ENCODE measurements at regions not wholly inside any gene's neighbourhood (a gene's known extent, or its start where the extent isn't known, plus 50 kb on each side); places are given as distances from the start of the nearest gene placed in this dataset.

GRCh38 chr3:118347396-118348168, 687.1 kb downstream of the IGSF11 start:
- TF ChIP-seq FOXA1 (IDR thresholded peaks at IDR 0.05): no peak
- no peak for TF ChIP-seq TARDBP (IDR thresholded peaks at IDR 0.05)
- no peak for TF ChIP-seq L3MBTL2 (conservative IDR thresholded peaks at IDR 0.05)
- TF ChIP-seq ARNT (IDR thresholded peaks at IDR 0.05): no peak
- TF ChIP-seq ZNF384 (IDR thresholded peaks at IDR 0.05): no peak
- ChIA-PET CTCF (no interaction called here), POLR2A (no interaction called here)
- no peak for DNase-seq (ENCODE audit: extremely low spot score)

GRCh38 chr3:118348169-118348557, 686.5 kb downstream of the IGSF11 start:
- no peak for TF ChIP-seq HDGF (IDR thresholded peaks at IDR 0.05; ENCODE audit: borderline replicate concordance)
- TF ChIP-seq ARNT (IDR thresholded peaks at IDR 0.05): no peak
- TF ChIP-seq SP1 (IDR thresholded peaks at IDR 0.05): no peak
- TF ChIP-seq FOXK2 (IDR thresholded peaks at IDR 0.05): no peak
- POLR2A ChIA-PET: no interaction called here
- CTCF ChIA-PET: no interaction called here
- DNase-seq (ENCODE audit: extremely low spot score): no peak

- DNase-seq (ENCODE audit: extremely low spot score): no peak
- POLR2A ChIA-PET: no interaction called here
- TF ChIP-seq ELF4 (IDR thresholded peaks at IDR 0.05): no peak
- TF ChIP-seq SP1 (IDR thresholded peaks at IDR 0.05): no peak
- TF ChIP-seq L3MBTL2 (conservative IDR thresholded peaks at IDR 0.05): no peak
- no peak for TF ChIP-seq ARNT (IDR thresholded peaks at IDR 0.05)
- TF ChIP-seq TARDBP (IDR thresholded peaks at IDR 0.05): no peak
- TF ChIP-seq CTBP1 (IDR thresholded peaks at IDR 0.05; ENCODE audit: borderline replicate concordance): no peak
- no peak for TF ChIP-seq FOXM1 (IDR thresholded peaks at IDR 0.05; ENCODE audit: borderline replicate concordance)
- no peak for TF ChIP-seq BHLHE40 (IDR thresholded peaks at IDR 0.05; ENCODE audit: borderline replicate concordance)
- TF ChIP-seq HDGF (IDR thresholded peaks at IDR 0.05; ENCODE audit: borderline replicate concordance): no peak
- TF ChIP-seq FOXK2 (IDR thresholded peaks at IDR 0.05): no peak
- no peak for TF ChIP-seq NFRKB (IDR thresholded peaks at IDR 0.05)
- TF ChIP-seq ZNF384 (IDR thresholded peaks at IDR 0.05): no peak
- no peak for TF ChIP-seq FOXA1 (IDR thresholded peaks at IDR 0.05)
- no peak for TF ChIP-seq LEF1 (IDR thresholded peaks at IDR 0.05; ENCODE audit: borderline replicate concordance)
- CTCF ChIA-PET: no interaction called here
These were observed 680.1 kb downstream of the IGSF11 start for GRCh38 chr3:118354556-118354955.

- ChIA-PET CTCF (no interaction called here), POLR2A (no interaction called here)
- DNase-seq (ENCODE audit: extremely low spot score): no peak
- TF ChIP-seq PKNOX1 (IDR thresholded peaks at IDR 0.05): no peak
- no peak for TF ChIP-seq SUZ12 (IDR thresholded peaks at IDR 0.05)
- TF ChIP-seq HDGF (IDR thresholded peaks at IDR 0.05; ENCODE audit: borderline replicate concordance): no peak
- no peak for TF ChIP-seq FOXK2 (IDR thresholded peaks at IDR 0.05)
- TF ChIP-seq TARDBP (IDR thresholded peaks at IDR 0.05): no peak
- TF ChIP-seq FOXM1 (IDR thresholded peaks at IDR 0.05; ENCODE audit: borderline replicate concordance): no peak
- TF ChIP-seq NFRKB (IDR thresholded peaks at IDR 0.05): no peak
- no peak for TF ChIP-seq LEF1 (IDR thresholded peaks at IDR 0.05; ENCODE audit: borderline replicate concordance)
- TF ChIP-seq FOXA1 (IDR thresholded peaks at IDR 0.05): no peak
- no peak for TF ChIP-seq BHLHE40 (IDR thresholded peaks at IDR 0.05; ENCODE audit: borderline replicate concordance)
- no peak for TF ChIP-seq L3MBTL2 (conservative IDR thresholded peaks at IDR 0.05)
- no peak for TF ChIP-seq ZNF384 (IDR thresholded peaks at IDR 0.05)
- no peak for TF ChIP-seq ELF4 (IDR thresholded peaks at IDR 0.05)
- TF ChIP-seq ARNT (IDR thresholded peaks at IDR 0.05): no peak
- TF ChIP-seq SP1 (IDR thresholded peaks at IDR 0.05): no peak
- TF ChIP-seq CTBP1 (IDR thresholded peaks at IDR 0.05; ENCODE audit: borderline replicate concordance): no peak
These were observed 664.7 kb downstream of the IGSF11 start for GRCh38 chr3:118369892-118370491.

GRCh38 chr3:118380576-118380975, 654.1 kb downstream of the IGSF11 start:
- ChIA-PET POLR2A (no interaction called here), CTCF (no interaction called here)
- TF ChIP-seq CTBP1 (IDR thresholded peaks at IDR 0.05; ENCODE audit: borderline replicate concordance) (no peak), ARNT (IDR thresholded peaks at IDR 0.05) (no peak)
- DNase-seq (ENCODE audit: extremely low spot score): no peak

GRCh38 chr3:118396491-118396890, 638.2 kb downstream of the IGSF11 start:
- no peak for DNase-seq (ENCODE audit: extremely low spot score)
- ChIA-PET CTCF (no interaction called here), POLR2A (no interaction called here)
- TF ChIP-seq FOXM1 (IDR thresholded peaks at IDR 0.05; ENCODE audit: borderline replicate concordance) (no peak), SP1 (IDR thresholded peaks at IDR 0.05) (no peak), NFRKB (IDR thresholded peaks at IDR 0.05) (no peak), BHLHE40 (IDR thresholded peaks at IDR 0.05; ENCODE audit: borderline replicate concordance) (no peak), FOXA1 (IDR thresholded peaks at IDR 0.05) (no peak), CTBP1 (IDR thresholded peaks at IDR 0.05; ENCODE audit: borderline replicate concordance) (no peak), ARNT (IDR thresholded peaks at IDR 0.05) (no peak), TARDBP (IDR thresholded peaks at IDR 0.05) (no peak), L3MBTL2 (conservative IDR thresholded peaks at IDR 0.05) (no peak), ELF4 (IDR thresholded peaks at IDR 0.05) (no peak), FOXK2 (IDR thresholded peaks at IDR 0.05) (no peak), HDGF (IDR thresholded peaks at IDR 0.05; ENCODE audit: borderline replicate concordance) (no peak), SUZ12 (IDR thresholded peaks at IDR 0.05) (no peak), LEF1 (IDR thresholded peaks at IDR 0.05; ENCODE audit: borderline replicate concordance) (no peak), PKNOX1 (IDR thresholded peaks at IDR 0.05) (no peak)

GRCh38 chr3:118400086-118400485, 634.6 kb downstream of the IGSF11 start:
- ChIA-PET CTCF (no interaction called here), POLR2A (no interaction called here)
- TF ChIP-seq FOXK2 (IDR thresholded peaks at IDR 0.05) (no peak), CTBP1 (IDR thresholded peaks at IDR 0.05; ENCODE audit: borderline replicate concordance) (no peak), ZNF384 (IDR thresholded peaks at IDR 0.05) (no peak), SP1 (IDR thresholded peaks at IDR 0.05) (no peak), NFRKB (IDR thresholded peaks at IDR 0.05) (no peak), BHLHE40 (IDR thresholded peaks at IDR 0.05; ENCODE audit: borderline replicate concordance) (no peak), PKNOX1 (IDR thresholded peaks at IDR 0.05) (no peak), LEF1 (IDR thresholded peaks at IDR 0.05; ENCODE audit: borderline replicate concordance) (no peak), ARNT (IDR thresholded peaks at IDR 0.05) (no peak), HDGF (IDR thresholded peaks at IDR 0.05; ENCODE audit: borderline replicate concordance) (no peak), ELF4 (IDR thresholded peaks at IDR 0.05) (no peak), SUZ12 (IDR thresholded peaks at IDR 0.05) (no peak), TARDBP (IDR thresholded peaks at IDR 0.05) (no peak)
- no peak for DNase-seq (ENCODE audit: extremely low spot score)
